ENCODE measurements at regions not wholly inside any gene's neighbourhood (a gene's known extent, or its start where the extent isn't known, plus 50 kb on each side); places are given as distances from the start of the nearest gene placed in this dataset.

GRCh38 chr6:110037726-110038295, 59.7 kb downstream of the GPR6 start:
- no peak overlapping the region for H3K4me3 ChIP-seq
- intact Hi-C loops (cut with micrococcal nuclease) = loop anchor here (5.0 kb wide), 1 partner anchor 331 kb away; no protein-coding TSS in a partner anchor
- H3K36me3 ChIP-seq = no peaks in the 10 kb centered on the region
- TF ChIP-seq CTCF (IDR thresholded peaks at IDR 0.05; ENCODE audit: borderline replicate concordance) = no peak
- DNase-seq = no peak
- no peaks in the 10 kb centered on the region for H3K9me3 ChIP-seq (replicated peaks)
- H3K4me1 ChIP-seq = peaks cover 11% of the 10 kb centered on the region
- no peaks in the 10 kb centered on the region for H3K27me3 ChIP-seq (ENCODE audit: low read depth)
- no peak overlapping the region for H3K27ac ChIP-seq (replicated peaks)

- H3K36me3 ChIP-seq = no peaks in the 10 kb centered on the region
- H3K27me3 ChIP-seq (ENCODE audit: low read depth) = no peaks in the 10 kb centered on the region
- peak overlapping the region; percentile 53 for H3K4me3 ChIP-seq
- intact Hi-C loops (cut with micrococcal nuclease) = loop anchor here (5.0 kb wide), 1 partner anchor 332 kb away; no protein-coding TSS in a partner anchor
- peak; percentile 92 for TF ChIP-seq CTCF (IDR thresholded peaks at IDR 0.05; ENCODE audit: borderline replicate concordance)
- H3K27ac ChIP-seq (replicated peaks) = no peak overlapping the region
- H3K4me1 ChIP-seq = peaks cover 14% of the 10 kb centered on the region
- DNase-seq = peak; percentile 82
- H3K9me3 ChIP-seq (replicated peaks) = no peaks in the 10 kb centered on the region
These were observed 61.4 kb downstream of the GPR6 start for GRCh38 chr6:110039364-110039980.

- H3K27me3 ChIP-seq (ENCODE audit: low read depth) = no peaks in the 10 kb centered on the region
- intact Hi-C loops (cut with micrococcal nuclease) = loop anchor here (5.0 kb wide), 1 partner anchor 333 kb away; no protein-coding TSS in a partner anchor
- H3K9me3 ChIP-seq (replicated peaks) = no peaks in the 10 kb centered on the region
- no peak overlapping the region for H3K27ac ChIP-seq (replicated peaks)
- no peaks in the 10 kb centered on the region for H3K36me3 ChIP-seq
- no peak for DNase-seq
- H3K4me3 ChIP-seq = peak overlapping the region; percentile 53
- peaks cover 10% of the 10 kb centered on the region for H3K4me1 ChIP-seq
- peak; percentile 37 for TF ChIP-seq CTCF (IDR thresholded peaks at IDR 0.05; ENCODE audit: borderline replicate concordance)
These were observed 61.9 kb downstream of the GPR6 start for GRCh38 chr6:110039981-110040383.

GRCh38 chr6:110040716-110041115, 62.6 kb downstream of the GPR6 start:
- no peaks in the 10 kb centered on the region for H3K27me3 ChIP-seq (ENCODE audit: low read depth)

GRCh38 chr6:110041126-110041525, 63.0 kb downstream of the GPR6 start:
- no peaks in the 10 kb centered on the region for H3K36me3 ChIP-seq
- H3K27ac ChIP-seq (replicated peaks) = no peak overlapping the region
- intact Hi-C loops (cut with micrococcal nuclease) = no loop called here
- peaks cover 10% of the 10 kb centered on the region for H3K4me1 ChIP-seq
- no peak for TF ChIP-seq CTCF (IDR thresholded peaks at IDR 0.05; ENCODE audit: borderline replicate concordance)
- no peak for DNase-seq
- no peak overlapping the region for H3K4me3 ChIP-seq
- H3K27me3 ChIP-seq (ENCODE audit: low read depth) = no peaks in the 10 kb centered on the region
- peaks cover 7% of the 10 kb centered on the region for H3K9me3 ChIP-seq (replicated peaks)

More at GRCh38 chr6:110040716-110041115, 62.6 kb downstream of the GPR6 start:
- Histone ChIP-seq H3K36me3 (no peaks in the 10 kb centered on the region), H3K4me1 (peaks cover 10% of the 10 kb centered on the region), H3K27ac (replicated peaks) (no peak overlapping the region), H3K9me3 (replicated peaks) (peaks cover 3% of the 10 kb centered on the region), H3K4me3 (no peak overlapping the region)
- intact Hi-C loops (cut with micrococcal nuclease) = no loop called here
- no peak for DNase-seq
- TF ChIP-seq CTCF (IDR thresholded peaks at IDR 0.05; ENCODE audit: borderline replicate concordance) = no peak
